ENCODE measurements at regions not wholly inside any gene's neighbourhood (a gene's known extent, or its start where the extent isn't known, plus 50 kb on each side); places are given as distances from the start of the nearest gene placed in this dataset.
"Not testable (repeated sequence)": the region's sequence is repeated elsewhere in the genome, so short reads cannot be mapped to it uniquely, and the experiment has no call there.

GRCh38 chr15:96135166-96136093 is 195.1 kb upstream of the NR2F2 start:
- DNase-seq, result no peak

DNA sequence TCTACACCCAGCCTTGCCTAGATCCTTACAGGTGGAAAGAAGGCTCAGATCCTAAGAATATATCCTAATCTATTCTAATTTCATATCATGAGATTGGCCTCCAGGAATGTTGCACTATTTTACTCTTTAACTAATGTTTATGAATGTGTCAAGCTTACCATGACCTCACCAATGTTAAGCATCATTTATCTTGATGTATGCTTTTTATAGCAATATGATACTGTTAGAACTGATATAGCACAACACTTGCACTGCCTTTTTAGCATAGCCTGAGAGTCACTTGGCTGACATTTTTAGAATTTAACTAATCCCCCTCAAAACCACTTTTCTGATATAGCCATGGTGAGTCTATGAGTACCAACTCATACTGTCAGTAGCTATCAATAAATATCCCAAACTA is 191.5 kb upstream of the NR2F2 start:
- no peak for DNase-seq

DNA sequence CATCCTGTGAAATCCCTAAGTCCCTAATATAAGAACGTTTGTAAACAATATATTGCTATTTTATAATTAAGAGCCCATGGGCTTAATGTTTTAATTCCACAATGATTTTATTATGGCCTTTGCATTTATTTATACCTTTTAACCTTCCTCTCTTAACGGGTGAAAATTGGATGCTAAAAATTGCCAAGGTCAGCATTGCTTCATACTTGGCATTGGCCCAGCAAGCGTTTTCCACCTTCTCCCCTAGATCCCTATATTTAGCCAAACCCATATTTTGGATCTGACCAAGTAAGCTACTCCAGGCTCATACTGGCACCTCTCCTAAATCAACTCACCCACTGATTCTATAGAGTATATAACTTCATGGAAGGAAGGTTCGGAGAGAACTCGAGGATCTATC is 188.0 kb upstream of the NR2F2 start:
- DNase-seq, result no peak

DNA sequence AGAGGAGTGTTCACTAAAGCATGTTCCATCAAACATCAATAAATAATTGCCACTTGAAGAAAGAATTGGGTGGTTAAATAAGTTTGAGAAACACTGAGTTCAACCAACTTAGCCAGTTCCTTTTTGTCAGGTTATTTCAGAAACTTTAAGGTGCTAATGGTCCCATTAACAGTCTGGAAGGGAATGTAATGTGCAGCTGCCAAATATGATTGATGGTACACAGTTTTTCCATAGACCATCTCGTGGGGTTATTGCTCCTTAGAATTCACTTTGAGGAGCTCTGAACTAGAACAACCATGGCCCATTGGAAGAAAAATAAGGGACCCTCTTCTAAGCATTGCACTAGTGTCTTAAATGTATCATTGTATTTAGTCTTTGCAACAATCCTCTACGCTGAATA is 185.8 kb upstream of the NR2F2 start:
- DNase-seq, result no peak

GRCh38 chr15:96146726-96147125 is 183.8 kb upstream of the NR2F2 start:
- no peak for DNase-seq

DNA sequence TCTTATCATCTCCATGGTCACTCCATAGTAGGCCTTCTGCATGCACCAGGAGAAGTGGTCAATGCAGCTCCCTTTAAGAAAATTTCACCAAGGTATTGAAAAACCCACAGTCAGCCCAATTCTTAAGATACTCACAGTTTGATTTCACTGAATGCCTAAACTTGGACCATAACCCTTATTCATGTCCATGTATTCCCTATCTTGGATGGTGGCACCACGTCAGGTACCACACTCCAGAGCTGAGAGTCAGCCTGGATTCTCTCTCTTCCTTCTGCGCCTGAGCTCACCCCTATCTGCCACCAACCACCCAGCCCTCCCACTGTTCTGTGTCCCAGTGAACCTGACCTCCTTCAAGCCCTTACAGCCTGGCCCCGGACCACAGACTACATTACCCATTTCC is 183.2 kb upstream of the NR2F2 start:
- DNase-seq, result no peak

GRCh38 chr15:96150254-96150653 is 180.2 kb upstream of the NR2F2 start:
- DNase-seq, result no peak

DNA sequence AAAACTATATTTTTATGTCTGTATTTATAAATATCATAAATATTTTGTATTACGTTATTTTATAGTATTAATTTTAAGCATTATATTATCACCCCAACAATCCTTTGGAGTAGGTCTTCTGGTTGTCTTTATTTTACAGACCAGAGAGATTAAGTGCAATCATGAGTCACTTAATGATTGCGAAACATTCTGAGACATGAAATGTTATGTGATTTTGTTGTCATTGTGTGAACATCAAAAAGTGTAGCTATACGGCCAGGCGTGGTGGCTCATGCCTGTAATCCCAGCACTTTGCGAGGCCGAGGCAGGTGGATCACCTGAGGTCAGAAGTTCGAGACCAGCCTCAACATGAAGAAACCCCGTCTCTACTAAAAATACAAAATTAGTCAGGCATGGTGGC is 178.8 kb upstream of the NR2F2 start:
- not testable (repeated sequence) for DNase-seq

DNA sequence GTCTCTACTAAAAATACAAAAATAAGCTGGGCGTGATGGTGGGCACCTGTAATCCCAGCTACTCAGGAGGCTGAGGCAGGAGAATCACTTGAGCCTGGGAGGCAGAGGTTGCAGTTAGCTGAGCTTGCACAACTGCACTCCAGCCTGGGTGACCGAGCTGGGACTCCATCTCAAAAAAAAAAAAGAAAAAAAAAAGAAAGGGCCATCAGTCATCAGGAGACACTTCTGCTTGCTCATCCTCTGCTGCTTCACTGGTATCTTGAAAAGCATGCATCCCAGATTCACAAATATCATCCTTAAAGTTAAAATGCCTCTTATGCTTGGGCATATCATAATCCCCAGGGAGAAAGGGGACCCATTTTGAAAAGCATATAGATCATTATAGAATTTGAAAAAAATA is 176.6 kb upstream of the NR2F2 start:
- no peak for DNase-seq

- no peak for DNase-seq
These were observed 171.6 kb upstream of the NR2F2 start for GRCh38 chr15:96158938-96159337.

- no peak for DNase-seq
These were observed 170.2 kb upstream of the NR2F2 start for GRCh38 chr15:96160269-96160668.

DNA sequence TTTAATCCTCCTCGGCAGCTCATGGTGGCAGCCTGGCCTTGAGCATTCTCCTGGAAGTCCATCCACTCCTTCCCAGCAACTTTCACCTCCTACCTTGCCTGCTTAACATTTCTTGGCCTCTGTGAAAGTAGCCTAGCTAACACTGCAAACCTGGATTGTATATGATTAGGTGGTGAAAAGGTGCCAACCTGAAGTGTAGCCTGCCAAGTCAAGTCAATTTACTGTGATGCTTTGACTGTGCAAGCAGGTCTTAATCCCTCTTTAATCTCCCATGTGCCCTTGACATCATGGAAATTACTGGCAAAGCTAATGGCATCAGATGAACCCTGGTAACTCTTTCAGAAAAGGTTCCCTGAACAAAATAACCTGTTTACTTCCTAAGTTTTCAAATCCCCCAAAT is 169.7 kb upstream of the NR2F2 start:
- no peak for DNase-seq

DNA sequence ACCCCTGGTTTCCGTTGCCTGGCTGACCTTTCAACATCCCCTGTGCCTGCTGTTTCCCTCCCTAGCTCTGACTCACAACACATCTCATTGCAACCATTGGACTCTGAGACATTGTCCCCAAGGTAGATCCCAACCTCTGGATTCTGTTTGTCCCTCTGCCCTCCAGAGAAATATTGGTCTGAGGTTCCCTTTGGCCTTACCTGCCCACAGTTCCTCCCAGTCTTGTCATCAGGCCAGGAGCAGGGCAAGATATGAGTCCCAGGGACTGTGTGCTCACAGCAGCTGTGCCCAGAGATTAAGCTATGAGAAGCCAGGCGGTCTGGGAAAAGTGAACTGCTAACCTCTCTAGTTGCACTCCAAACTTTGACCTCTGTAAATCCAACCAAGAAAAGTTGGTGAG is 168.2 kb upstream of the NR2F2 start:
- no peak for DNase-seq

- DNase-seq, result no peak
These were observed 165.4 kb upstream of the NR2F2 start for GRCh38 chr15:96165081-96165480.

DNA sequence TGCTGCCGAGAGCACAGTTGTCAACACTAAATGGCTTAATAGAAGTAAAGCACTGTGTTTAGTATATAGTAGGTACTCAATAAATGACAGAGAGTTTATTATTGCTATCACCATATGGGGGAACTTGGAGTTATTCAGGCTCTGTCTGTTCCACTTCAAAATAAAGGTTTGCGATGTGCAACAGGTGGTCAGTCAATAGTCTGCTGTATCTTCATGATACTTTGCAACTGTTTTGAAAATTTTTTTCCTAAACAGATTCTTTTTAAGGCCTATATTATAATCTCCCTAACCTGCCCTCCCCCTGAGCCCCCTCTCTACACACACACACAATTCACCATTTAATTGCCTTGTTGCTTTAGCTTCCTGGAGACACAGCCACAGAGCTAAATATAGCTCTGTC is 164.7 kb upstream of the NR2F2 start:
- DNase-seq, result no peak

DNA sequence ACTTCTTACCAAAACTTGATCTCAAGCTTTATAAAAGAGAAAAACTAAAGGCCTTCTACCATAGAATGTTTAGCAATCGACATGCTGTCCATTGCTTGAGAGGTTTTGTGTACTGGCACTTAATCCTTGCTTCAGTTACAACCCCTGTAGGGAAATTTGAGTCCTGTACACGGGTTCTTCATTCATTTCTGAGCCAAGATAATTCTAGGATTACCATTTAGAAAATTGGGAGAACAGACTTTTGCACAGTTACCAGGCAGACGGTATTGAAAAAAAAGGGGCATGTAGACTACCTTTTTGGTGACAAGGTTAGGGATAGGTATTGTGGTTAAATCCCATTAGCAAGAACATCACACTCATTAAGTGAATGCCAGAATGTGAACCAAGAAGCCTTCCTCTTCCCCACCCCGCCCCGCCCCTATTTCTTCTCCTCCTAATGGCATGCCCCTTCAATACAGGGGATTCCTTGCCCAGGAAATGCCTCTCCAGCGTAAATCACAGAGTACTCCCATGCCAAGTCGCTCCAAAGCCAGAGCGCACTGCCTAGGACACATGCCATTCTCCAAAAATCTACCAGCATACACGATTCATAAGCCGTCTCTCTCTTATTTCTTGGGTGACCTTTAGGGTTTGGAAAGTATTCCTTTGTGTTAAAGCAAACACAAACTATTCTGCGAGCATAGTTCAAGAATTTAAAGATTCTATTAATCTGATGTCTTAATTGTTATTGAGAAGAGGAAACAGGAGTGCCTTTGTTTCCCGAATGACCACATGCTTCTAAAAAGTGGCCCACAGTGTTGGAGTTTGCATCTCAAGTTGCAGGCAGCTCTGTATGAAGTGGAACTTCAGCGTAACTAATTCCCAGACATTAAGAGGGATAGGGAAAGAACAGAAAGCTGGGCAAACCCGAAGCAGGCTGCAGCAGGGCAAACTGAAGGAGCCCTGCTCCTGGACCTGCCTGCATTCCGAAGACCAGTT is 164.0 kb upstream of the NR2F2 start:
- no peak for DNase-seq

GRCh38 chr15:96170616-96170978 is 159.9 kb upstream of the NR2F2 start:
- not testable (repeated sequence) for DNase-seq

GRCh38 chr15:96170979-96171739 is 159.3 kb upstream of the NR2F2 start:
- no peak for DNase-seq

- DNase-seq, result no peak
These were observed 158.6 kb upstream of the NR2F2 start for GRCh38 chr15:96171853-96172296.

DNA sequence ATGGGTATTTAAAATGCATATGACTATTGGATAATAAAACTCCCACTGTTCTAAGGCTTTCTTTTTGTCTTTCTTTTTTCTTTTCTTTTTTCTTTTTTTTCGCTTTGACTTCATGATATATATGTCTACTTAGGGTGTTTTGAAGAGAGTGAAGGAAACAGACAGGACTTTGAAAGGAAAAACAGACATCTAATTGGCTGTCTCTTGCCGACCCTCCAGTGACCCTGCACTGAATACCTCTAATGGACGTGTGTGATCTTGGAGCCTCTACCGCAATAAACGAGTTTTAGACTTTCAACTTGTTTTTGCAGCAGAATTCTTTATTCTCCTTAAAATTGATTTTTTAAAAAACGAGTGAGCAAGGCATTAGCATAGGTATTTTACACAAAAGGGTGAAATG is 158.1 kb upstream of the NR2F2 start:
- DNase-seq, result no peak

DNA sequence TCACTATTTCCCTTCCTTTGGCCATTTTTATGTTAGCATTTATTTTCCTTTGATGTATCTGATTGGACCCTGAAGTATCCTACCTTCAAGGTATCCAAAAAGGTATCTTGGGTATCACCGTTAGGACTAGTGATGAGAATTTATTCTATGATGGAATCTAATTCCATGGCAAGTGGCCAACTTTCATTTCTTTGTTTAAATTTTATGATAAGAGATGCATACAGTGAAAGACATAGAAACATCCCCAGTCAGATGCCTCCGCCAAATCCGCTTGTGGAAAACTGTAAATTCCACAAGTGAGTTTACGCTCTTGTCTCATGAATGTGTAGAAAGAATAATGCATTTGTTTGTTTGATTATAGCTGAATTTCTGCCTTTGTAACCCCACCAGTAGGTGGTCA is 153.7 kb upstream of the NR2F2 start:
- no peak for DNase-seq

- DNase-seq, result no peak
These were observed 153.2 kb upstream of the NR2F2 start for GRCh38 chr15:96177279-96177678.

Data from inflammatory macrophage treated with lipopolysaccharide for 4 hours (primary cell).